HFF-Myc (cell line): ENCODE measurements at regions not wholly inside any gene's neighbourhood (a gene's known extent, or its start where the extent isn't known, plus 50 kb on each side); places are given as distances from the start of the nearest gene placed in this dataset.

Source experiments
- DNase-seq: peaks from one replicate; pipeline ENCODE4 v3.0.0-alpha.2; 2011; ENCODE audit warnings: low read depth; ENCODE audit errors: extremely low read depth
- H3K4me3 ChIP-seq: replicated peaks from 2 replicates; pipeline ENCODE4 v1.5.1; 2011; ENCODE audit warnings: low read depth, mild to moderate bottlenecking, control low read depth, low read length
- TF ChIP-seq, protein P1 (sequence below): IDR thresholded peaks from 2 replicates; pipeline ENCODE4 v1.5.1; 2012; ENCODE audit warnings: mild to moderate bottlenecking, low read depth, low read length, control low read depth; ENCODE audit errors: missing control alignments

DNA sequence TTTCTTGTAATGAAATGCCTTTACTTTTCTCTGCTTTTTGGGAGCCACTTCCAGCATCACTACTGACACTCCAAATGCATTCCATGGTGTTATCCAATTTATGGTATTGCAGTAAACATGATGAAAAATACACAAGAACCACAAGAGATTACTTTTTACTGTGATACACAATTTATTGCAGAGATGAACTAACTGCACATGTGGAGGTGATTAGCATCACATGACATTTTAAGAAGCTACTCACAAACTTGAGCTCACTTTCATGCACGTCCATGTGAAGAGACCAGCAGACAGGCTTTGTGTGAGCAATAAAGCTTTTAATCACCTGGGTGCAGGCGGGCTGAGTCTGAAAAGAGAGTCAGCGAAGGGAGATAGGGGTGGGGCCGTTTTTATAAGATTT, 780.5 kb upstream of the GOT2 start:
- DNase-seq: no peak
- no peak overlapping the region for H3K4me3 ChIP-seq
- TF ChIP-seq, protein P1, sequence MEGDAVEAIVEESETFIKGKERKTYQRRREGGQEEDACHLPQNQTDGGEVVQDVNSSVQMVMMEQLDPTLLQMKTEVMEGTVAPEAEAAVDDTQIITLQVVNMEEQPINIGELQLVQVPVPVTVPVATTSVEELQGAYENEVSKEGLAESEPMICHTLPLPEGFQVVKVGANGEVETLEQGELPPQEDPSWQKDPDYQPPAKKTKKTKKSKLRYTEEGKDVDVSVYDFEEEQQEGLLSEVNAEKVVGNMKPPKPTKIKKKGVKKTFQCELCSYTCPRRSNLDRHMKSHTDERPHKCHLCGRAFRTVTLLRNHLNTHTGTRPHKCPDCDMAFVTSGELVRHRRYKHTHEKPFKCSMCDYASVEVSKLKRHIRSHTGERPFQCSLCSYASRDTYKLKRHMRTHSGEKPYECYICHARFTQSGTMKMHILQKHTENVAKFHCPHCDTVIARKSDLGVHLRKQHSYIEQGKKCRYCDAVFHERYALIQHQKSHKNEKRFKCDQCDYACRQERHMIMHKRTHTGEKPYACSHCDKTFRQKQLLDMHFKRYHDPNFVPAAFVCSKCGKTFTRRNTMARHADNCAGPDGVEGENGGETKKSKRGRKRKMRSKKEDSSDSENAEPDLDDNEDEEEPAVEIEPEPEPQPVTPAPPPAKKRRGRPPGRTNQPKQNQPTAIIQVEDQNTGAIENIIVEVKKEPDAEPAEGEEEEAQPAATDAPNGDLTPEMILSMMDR: no peak

DNA sequence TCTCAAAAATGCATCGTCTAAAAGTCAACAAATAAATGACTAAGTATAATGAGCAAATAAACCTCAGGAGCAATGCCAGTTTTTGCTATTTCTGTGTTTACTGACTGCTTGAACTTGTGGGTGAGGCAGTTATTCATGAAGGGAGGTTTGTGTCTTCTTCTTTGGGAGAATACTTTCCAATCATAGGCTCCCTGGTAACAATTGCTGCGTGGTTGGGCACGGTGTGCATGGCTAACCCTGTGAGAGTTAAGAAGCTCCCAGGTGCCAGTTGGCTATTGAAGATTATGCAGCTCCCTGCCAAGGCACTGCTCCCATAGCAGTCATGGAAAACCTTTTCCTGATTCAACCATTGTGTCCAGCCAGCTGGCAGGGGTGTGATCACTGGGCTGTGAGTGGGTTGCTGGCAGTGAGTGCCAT, 775.9 kb upstream of the GOT2 start:
- DNase-seq: no peak
- H3K4me3 ChIP-seq: no peak overlapping the region
- TF ChIP-seq, protein P1: no peak

DNA sequence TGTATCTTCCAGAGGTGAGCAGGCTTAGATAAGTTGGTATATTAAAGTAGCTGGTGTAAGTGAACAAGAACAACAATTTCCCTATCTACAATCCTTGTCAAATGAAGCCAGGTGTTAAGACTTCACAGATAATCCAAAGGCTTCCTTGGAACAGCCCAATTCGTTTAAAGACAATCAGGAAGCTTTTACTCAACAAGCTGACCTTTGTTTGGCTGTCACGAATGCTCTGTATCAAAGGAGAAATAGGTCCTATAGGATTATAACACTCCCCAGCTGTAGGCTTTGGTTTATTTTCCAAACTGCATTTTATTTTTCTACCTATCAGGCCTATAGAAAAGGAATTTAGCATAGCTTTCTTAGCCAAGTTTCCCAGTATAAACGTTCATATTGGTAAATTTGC, 766.5 kb upstream of the GOT2 start:
- no peak for DNase-seq
- TF ChIP-seq, protein P1: no peak
- H3K4me3 ChIP-seq: no peak overlapping the region

DNA sequence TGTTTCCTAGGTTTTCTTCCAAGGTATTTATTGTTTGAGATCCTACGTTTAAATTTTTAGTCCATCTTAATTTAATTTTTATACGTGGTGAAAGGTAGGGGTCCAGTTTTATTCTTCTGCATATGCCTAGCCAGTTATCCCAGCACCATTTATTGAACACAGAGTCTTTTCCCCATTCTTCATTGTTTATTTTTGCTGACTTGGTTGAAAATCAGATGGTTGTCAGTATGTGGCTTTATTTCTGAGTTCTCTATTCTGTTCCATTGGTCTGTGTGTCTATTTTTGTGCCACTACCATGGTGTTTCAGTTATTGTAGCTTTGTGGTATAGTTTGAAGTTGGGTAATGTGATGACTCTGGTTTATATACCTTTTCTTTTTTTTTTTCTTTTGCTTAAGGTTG, 753.0 kb upstream of the GOT2 start:
- TF ChIP-seq, protein P1: no peak
- DNase-seq: no peak
- H3K4me3 ChIP-seq: no peak overlapping the region

DNA sequence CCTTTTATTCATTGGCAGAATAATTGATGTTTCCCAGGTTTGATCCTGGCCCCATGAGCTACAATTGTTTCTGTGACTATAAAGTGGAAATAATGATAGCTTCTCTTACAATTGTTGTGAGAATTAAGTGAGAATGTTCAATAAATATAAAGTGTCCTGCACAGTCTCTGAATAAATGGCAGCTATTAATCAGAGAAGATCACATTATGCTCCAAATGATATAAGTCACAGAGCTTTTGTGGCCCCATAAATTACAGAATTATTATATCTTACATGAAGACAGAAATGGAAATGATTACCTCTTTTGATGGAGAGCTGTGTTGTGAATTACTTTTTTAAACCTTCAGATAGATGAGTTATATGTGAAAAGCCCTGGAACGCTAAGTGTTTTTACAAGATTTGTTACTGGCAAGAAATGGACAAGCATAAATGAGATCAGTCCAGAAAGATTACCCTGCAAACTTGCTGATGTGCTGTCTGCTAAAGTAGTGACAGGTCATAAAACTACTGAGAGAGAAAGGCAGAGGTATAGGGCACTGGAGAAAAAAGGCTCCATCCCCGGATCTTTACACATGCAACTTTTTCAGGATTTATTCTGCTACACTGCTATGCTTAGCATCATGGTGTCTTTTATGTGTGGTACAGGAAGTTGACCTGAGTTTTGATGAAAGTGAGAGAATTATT, 750.9 kb upstream of the GOT2 start:
- TF ChIP-seq, protein P1: no peak
- H3K4me3 ChIP-seq: no peak overlapping the region
- no peak for DNase-seq

DNA sequence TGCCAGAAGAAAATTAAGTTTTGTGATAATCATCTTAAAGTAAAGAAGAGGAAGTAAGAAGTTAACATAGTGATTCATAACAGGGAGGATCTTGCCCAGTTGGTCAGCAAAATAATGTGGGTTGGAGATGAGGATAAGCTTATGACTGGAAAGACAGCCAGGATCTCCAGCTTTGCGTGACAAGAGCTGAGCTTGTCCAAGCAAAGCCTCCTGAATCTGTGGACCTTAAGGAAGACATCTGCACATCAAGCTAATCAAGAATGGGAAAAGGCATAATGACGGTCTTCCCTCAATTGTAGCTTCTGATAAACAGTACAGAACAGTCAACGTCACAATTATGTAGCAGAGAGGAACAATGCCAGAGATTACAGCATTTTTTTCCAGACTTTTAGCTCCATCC, 744.7 kb upstream of the GOT2 start:
- DNase-seq: no peak
- TF ChIP-seq, protein P1: no peak
- no peak overlapping the region for H3K4me3 ChIP-seq

DNA sequence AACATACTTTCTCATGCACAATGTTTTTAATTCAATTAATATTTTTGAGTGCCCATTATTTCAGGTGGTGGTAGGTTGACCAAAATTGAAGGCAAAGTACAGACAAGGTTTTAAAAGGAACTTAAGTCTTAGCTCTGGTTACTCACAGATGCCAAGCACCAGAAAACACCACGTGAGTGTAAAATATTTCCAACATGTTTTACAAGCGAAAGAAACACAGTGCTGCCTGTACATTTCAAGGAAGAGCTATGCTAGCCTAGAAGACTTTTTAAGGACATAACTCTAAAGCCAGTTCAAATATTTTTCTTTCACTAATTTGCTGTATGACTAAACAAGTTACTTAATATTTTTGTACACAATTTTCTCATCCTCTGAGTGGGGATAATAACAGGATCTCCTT, 736.4 kb upstream of the GOT2 start:
- TF ChIP-seq, protein P1: no peak
- DNase-seq: no peak
- no peak overlapping the region for H3K4me3 ChIP-seq
